Calu3 (cell line): ENCODE measurements at regions not wholly inside any gene's neighbourhood (a gene's known extent, or its start where the extent isn't known, plus 50 kb on each side); places are given as distances from the start of the nearest gene placed in this dataset.

Experiments used
- BruUV-seq: library from RNA; stranded (reverse); fragments of 400-500 nt; replicated peaks from 2 replicates; lab custom pipeline; 2021; lab: Mats Ljungman, UMichigan
- CTCF ChIA-PET: fragments of 300-600 bp; sonication (Branson Sonifier 250); formaldehyde crosslinking; loops from one replicate; lab custom pipeline; 2022; ENCODE audit warnings: antibody characterized with exemption; lab: Charles Lee
- DNase-seq: peaks from one replicate; pipeline ENCODE4 v3.0.0; 2022
- H3K27ac Mint-ChIP-seq: one replicate; pipeline ENCODE4 v1.8.0; 2022; ENCODE audit warnings: mixed read lengths; ENCODE audit not compliant: unreplicated experiment
- H3K27me3 Mint-ChIP-seq: one replicate; pipeline ENCODE4 v1.8.0; 2022; ENCODE audit warnings: mixed read lengths; ENCODE audit not compliant: unreplicated experiment
- H3K36me3 Mint-ChIP-seq: one replicate; pipeline ENCODE4 v1.8.0; 2022; ENCODE audit warnings: mild to moderate bottlenecking, moderate library complexity, mixed read lengths; ENCODE audit not compliant: insufficient read depth, unreplicated experiment
- H3K4me1 Mint-ChIP-seq: one replicate; pipeline ENCODE4 v1.8.0; 2022; ENCODE audit warnings: mild to moderate bottlenecking, low read depth, mixed read lengths; ENCODE audit not compliant: unreplicated experiment
- H3K4me3 Mint-ChIP-seq: one replicate; pipeline ENCODE4 v1.8.0; 2022; ENCODE audit warnings: mild to moderate bottlenecking, low read depth, moderate library complexity, mixed read lengths; ENCODE audit not compliant: unreplicated experiment
- H3K9me3 Mint-ChIP-seq: one replicate; pipeline ENCODE4 v1.8.0; 2022; ENCODE audit warnings: low read depth, mixed read lengths; ENCODE audit not compliant: unreplicated experiment
- CTCF ChIP-seq: fragments of 200-600 bp; IDR thresholded peaks from one replicate; pipeline ENCODE4 v1.8.0; 2022; ENCODE audit warnings: antibody characterized with exemption; ENCODE audit not compliant: unreplicated experiment
- intact Hi-C: fragments of 100-400 bp; cut with micrococcal nuclease; formaldehyde crosslinking; loops from one replicate; pipeline ENCODE4 v1.10.0; 2022; ENCODE audit not compliant: unreplicated experiment

DNA sequence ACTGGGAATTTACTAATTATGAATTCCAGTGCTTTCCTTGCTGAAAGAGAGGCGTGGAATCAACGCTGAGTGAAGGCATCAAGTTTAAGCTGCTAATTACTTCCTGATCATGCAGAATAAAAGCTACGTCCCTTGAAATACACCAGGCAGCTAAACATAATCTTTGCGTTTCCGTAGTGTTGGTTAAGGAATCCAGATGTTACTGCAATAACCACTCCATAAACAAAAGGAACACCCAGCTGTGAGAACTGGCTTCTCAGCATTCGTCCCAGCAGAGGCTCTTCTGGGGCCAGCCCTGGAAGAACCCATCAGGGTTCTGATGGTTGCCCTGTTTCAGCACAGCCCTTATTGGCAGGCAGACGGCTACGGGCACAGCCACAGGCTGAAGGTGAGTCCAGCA is 111.4 kb downstream of the CDH26 start:
- CTCF ChIA-PET = interaction anchor here (0.6 kb wide), 1 partner anchor 60 kb away, joined by 3 read pairs; no protein-coding TSS in a partner anchor
- H3K36me3 Mint-ChIP-seq = no peaks in the 10 kb centered on the region
- H3K9me3 Mint-ChIP-seq = peaks cover 2% of the 10 kb centered on the region
- H3K4me1 Mint-ChIP-seq = no peaks in the 10 kb centered on the region
- intact Hi-C loops = no loop called here
- no peak for TF ChIP-seq CTCF
- DNase-seq = no peak
- no TSS peak for BruUV-seq
- H3K4me3 Mint-ChIP-seq = no peak overlapping the region
- H3K27me3 Mint-ChIP-seq = peaks cover 96% of the 10 kb centered on the region
- H3K27ac Mint-ChIP-seq = no peak overlapping the region

DNA sequence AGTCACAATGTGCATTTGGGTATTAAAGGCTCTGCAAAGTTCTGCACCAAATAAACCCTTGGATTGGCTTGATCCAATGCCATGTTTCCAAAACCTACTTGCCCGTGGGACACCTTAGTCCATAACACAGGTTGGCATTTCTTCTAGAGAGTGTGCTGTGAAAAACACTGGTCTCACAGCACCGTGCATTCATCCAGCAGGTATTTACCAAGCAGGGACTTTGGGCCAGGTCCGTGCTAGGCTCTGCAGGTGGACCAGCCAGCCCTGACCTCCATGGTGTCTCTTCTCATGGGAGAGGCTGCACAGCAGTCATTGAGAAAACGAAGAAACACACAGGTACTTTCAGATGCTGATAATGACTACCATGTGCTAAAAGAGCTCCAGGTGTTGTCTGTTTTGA is 112.6 kb downstream of the CDH26 start:
- no peak for TF ChIP-seq CTCF
- H3K4me3 Mint-ChIP-seq = no peak overlapping the region
- peaks cover 2% of the 10 kb centered on the region for H3K9me3 Mint-ChIP-seq
- intact Hi-C loops = no loop called here
- H3K27ac Mint-ChIP-seq = no peak overlapping the region
- H3K4me1 Mint-ChIP-seq = no peaks in the 10 kb centered on the region
- DNase-seq = no peak
- H3K36me3 Mint-ChIP-seq = no peaks in the 10 kb centered on the region
- H3K27me3 Mint-ChIP-seq = peaks cover 96% of the 10 kb centered on the region
- CTCF ChIA-PET = interaction anchor here (0.6 kb wide), 1 partner anchor 46 kb away, joined by 5 read pairs; no protein-coding TSS in a partner anchor
- no TSS peak for BruUV-seq

DNA sequence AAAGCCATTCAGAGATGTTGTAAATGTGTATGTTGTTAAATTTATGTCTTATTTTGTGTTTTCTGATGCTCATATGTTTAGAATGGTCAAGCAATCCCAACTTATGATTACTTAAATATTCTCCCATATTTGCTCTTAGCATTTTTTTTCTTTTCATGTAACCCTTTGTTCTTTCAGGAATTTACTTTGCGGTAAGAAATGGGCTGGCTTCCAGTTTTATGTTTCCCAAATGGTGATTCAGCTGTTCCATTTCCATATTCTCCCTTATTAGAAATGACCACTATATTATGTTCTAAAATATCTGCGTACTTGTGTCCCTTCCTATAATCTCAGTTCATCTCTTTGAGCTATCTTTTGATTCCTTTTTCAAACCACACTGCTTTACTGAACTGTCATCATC is 113.7 kb downstream of the CDH26 start:
- no peaks in the 10 kb centered on the region for H3K36me3 Mint-ChIP-seq
- intact Hi-C loops = no loop called here
- CTCF ChIA-PET = no interaction called here
- BruUV-seq = no TSS peak
- no peaks in the 10 kb centered on the region for H3K9me3 Mint-ChIP-seq
- no peak overlapping the region for H3K4me3 Mint-ChIP-seq
- no peaks in the 10 kb centered on the region for H3K4me1 Mint-ChIP-seq
- TF ChIP-seq CTCF = no peak
- peaks cover 96% of the 10 kb centered on the region for H3K27me3 Mint-ChIP-seq
- H3K27ac Mint-ChIP-seq = no peak overlapping the region
- no peak for DNase-seq

- no peak for DNase-seq
- Mint-ChIP-seq H3K4me3 (no peak overlapping the region), H3K27me3 (peaks cover 96% of the 10 kb centered on the region), H3K9me3 (no peaks in the 10 kb centered on the region), H3K36me3 (no peaks in the 10 kb centered on the region), H3K27ac (no peak overlapping the region), H3K4me1 (no peaks in the 10 kb centered on the region)
- BruUV-seq = no TSS peak
- CTCF ChIA-PET = interaction anchor here (0.7 kb wide), 2 partner anchors 357 to 1098 kb away, joined by 4 to 5 read pairs; no protein-coding TSS in a partner anchor
- intact Hi-C loops = no loop called here
- TF ChIP-seq CTCF = no peak
Measured at GRCh38 chr20:60073086-60073485, 114.9 kb downstream of the CDH26 start.
